Ovary (tissue), 3 donors: ENCODE measurements at regions not wholly inside any gene's neighbourhood (a gene's known extent, or its start where the extent isn't known, plus 50 kb on each side); places are given as distances from the start of the nearest gene placed in this dataset.

Experiments used
- POLR2A ChIP-seq: fragments of 450-650 bp; IDR thresholded peaks from one replicate; pipeline ENCODE4 v1.6.1; 2017; ENCODE audit warnings: antibody characterized with exemption, mild to moderate bottlenecking, moderate library complexity
- TF ChIP-seq, protein P1 (sequence below), 3 donors: fragments of 450-650 bp in 2 of 3; fragments of 200-600 bp in 1 of 3; IDR thresholded peaks; one replicate each; pipeline versions ENCODE4 v1.5.1 to v1.8.0; 2016 to 2022; ENCODE audit warnings: antibody characterized with exemption in 3 of 3, mild to moderate bottlenecking in 1 of 3
- donor health status: DM: no; HTN: no; CAD: no.

- TF ChIP-seq, protein P1, sequence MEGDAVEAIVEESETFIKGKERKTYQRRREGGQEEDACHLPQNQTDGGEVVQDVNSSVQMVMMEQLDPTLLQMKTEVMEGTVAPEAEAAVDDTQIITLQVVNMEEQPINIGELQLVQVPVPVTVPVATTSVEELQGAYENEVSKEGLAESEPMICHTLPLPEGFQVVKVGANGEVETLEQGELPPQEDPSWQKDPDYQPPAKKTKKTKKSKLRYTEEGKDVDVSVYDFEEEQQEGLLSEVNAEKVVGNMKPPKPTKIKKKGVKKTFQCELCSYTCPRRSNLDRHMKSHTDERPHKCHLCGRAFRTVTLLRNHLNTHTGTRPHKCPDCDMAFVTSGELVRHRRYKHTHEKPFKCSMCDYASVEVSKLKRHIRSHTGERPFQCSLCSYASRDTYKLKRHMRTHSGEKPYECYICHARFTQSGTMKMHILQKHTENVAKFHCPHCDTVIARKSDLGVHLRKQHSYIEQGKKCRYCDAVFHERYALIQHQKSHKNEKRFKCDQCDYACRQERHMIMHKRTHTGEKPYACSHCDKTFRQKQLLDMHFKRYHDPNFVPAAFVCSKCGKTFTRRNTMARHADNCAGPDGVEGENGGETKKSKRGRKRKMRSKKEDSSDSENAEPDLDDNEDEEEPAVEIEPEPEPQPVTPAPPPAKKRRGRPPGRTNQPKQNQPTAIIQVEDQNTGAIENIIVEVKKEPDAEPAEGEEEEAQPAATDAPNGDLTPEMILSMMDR (IDR thresholded peaks at IDR 0.05) = no peak
- no peak for TF ChIP-seq POLR2A
These were observed 678.4 kb downstream of the IRS1 start for GRCh38 chr2:226121046-226121738.
